ENCODE measurements at regions not wholly inside any gene's neighbourhood (a gene's known extent, or its start where the extent isn't known, plus 50 kb on each side); places are given as distances from the start of the nearest gene placed in this dataset.

DNA sequence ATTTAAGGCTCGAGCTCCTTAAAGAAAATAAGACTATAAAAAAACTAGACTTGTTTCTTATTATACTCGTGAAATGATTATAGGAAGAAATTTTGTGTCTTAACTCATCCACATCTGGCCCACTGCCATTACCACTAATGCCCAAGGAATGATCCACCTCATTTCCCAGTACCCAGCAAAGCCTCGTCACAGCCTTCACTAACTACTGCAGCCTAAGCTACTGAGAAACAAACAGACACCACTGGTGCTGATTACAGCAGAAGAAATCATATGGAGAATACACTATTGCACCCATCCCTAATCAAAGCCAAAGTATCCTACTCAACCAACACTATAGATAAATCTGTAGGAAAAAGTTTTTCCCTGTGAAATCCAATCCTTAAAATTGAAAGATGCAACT lies 205.3 kb upstream of the NAV3 start:
- Histone ChIP-seq H3K9me3 (ENCODE audit: insufficient read depth, low read depth, low read length) (no peaks in the 10 kb centered on the region), H4K8ac (ENCODE audit: low read depth, low read length) (no peak overlapping the region), H4K12ac (ENCODE audit: low read depth, low read length) (no peak overlapping the region), H3K4me1 (ENCODE audit: control insufficient read depth in 1 of 2, insufficient read depth in 2 of 2, low read length in 2 of 2) (no peaks in the 10 kb centered on the region), H3K79me2 (ENCODE audit: control insufficient read depth, insufficient read depth, low read length, poor library complexity) (no peaks in the 10 kb centered on the region), H3K23ac (ENCODE audit: low read length) (no peak overlapping the region), H2BK12ac (ENCODE audit: low read length) (no peak overlapping the region), H4K91ac (ENCODE audit: low read depth, low read length) (no peak overlapping the region), H3K79me1 (ENCODE audit: low read length) (no peaks in the 10 kb centered on the region), H3K4me3 (ENCODE audit: low read depth, low read length) (no peak overlapping the region), H3K14ac (ENCODE audit: low read length) (no peak overlapping the region), H3K4me2 (ENCODE audit: low read length) (no peak overlapping the region), H3K27me3 (ENCODE audit: insufficient read depth, low read length) (no peaks in the 10 kb centered on the region), H2BK5ac (ENCODE audit: low read depth, low read length, poor library complexity) (no peak overlapping the region), H2AFZ (ENCODE audit: insufficient read depth, low read length, poor library complexity) (no peak overlapping the region), H2BK120ac (ENCODE audit: insufficient read depth, low read length, poor library complexity) (no peak overlapping the region), H3K9ac (ENCODE audit: low read length) (no peak overlapping the region), H3K4ac (ENCODE audit: low read depth, low read length) (no peak overlapping the region), H3K18ac (ENCODE audit: low read length) (no peak overlapping the region), H3K27ac (ENCODE audit: low read depth, low read length) (no peak overlapping the region), H3K36me3 (ENCODE audit: control insufficient read depth in 1 of 2, insufficient read depth in 2 of 2, low read length in 2 of 2) (no peaks in the 10 kb centered on the region), H2AK5ac (ENCODE audit: low read length) (no peak overlapping the region)
- no peak for DNase-seq
- no CpG with 5 or more reads among the region's 3 CpGs for WGBS (ENCODE audit: extremely low coverage, insufficient coverage, insufficient read length)

DNA sequence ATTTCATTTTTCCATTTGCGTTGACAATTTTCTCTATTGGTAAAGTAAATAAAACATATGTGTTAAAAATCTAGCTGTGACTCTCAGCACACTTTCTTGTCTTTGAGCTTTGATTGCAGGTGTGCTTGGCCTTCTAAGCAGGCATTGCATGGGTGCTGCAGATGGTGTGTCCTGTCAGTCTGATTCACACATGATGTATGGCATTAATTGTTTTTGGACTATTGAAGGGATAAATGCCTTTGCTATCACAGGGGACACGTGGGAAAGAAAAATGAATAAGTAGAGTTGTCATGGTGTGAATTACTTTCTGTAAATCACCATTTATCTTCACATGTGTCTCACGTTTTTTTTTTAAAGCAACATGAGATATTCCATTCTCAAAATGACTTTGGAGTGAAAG lies 211.3 kb upstream of the NAV3 start:
- Histone ChIP-seq H2BK5ac (ENCODE audit: low read depth, low read length, poor library complexity) (no peak overlapping the region), H3K27me3 (ENCODE audit: insufficient read depth, low read length) (no peaks in the 10 kb centered on the region), H4K91ac (ENCODE audit: low read depth, low read length) (no peak overlapping the region), H3K36me3 (ENCODE audit: control insufficient read depth in 1 of 2, insufficient read depth in 2 of 2, low read length in 2 of 2) (no peaks in the 10 kb centered on the region), H3K27ac (ENCODE audit: low read depth, low read length) (no peak overlapping the region), H3K23ac (ENCODE audit: low read length) (no peak overlapping the region), H2BK120ac (ENCODE audit: insufficient read depth, low read length, poor library complexity) (no peak overlapping the region), H3K79me2 (ENCODE audit: control insufficient read depth, insufficient read depth, low read length, poor library complexity) (no peaks in the 10 kb centered on the region), H3K4me2 (ENCODE audit: low read length) (no peak overlapping the region), H4K8ac (ENCODE audit: low read depth, low read length) (no peak overlapping the region), H3K79me1 (ENCODE audit: low read length) (no peaks in the 10 kb centered on the region), H3K4ac (ENCODE audit: low read depth, low read length) (no peak overlapping the region), H2BK12ac (ENCODE audit: low read length) (no peak overlapping the region), H3K9ac (ENCODE audit: low read length) (no peak overlapping the region), H2AFZ (ENCODE audit: insufficient read depth, low read length, poor library complexity) (no peak overlapping the region), H2AK5ac (ENCODE audit: low read length) (no peak overlapping the region), H4K12ac (ENCODE audit: low read depth, low read length) (no peak overlapping the region), H3K4me3 (ENCODE audit: low read depth, low read length) (no peak overlapping the region), H3K4me1 (ENCODE audit: control insufficient read depth in 1 of 2, insufficient read depth in 2 of 2, low read length in 2 of 2) (no peaks in the 10 kb centered on the region), H3K9me3 (ENCODE audit: insufficient read depth, low read depth, low read length) (no peaks in the 10 kb centered on the region), H3K14ac (ENCODE audit: low read length) (no peak overlapping the region), H3K18ac (ENCODE audit: low read length) (no peak overlapping the region)
- no peak for DNase-seq
- no CpG with 5 or more reads among the region's 3 CpGs for WGBS (ENCODE audit: extremely low coverage, insufficient coverage, insufficient read length)

GRCh38 chr12:77617818-77618217 lies 212.9 kb upstream of the NAV3 start:
- DNase-seq, result no peak
- no peak overlapping the region for H4K12ac ChIP-seq (ENCODE audit: low read depth, low read length)
- H3K4me1 ChIP-seq (ENCODE audit: control insufficient read depth in 1 of 2, insufficient read depth in 2 of 2, low read length in 2 of 2), result no peaks in the 10 kb centered on the region
- no peak overlapping the region for H2BK5ac ChIP-seq (ENCODE audit: low read depth, low read length, poor library complexity)
- WGBS (ENCODE audit: extremely low coverage, insufficient coverage, insufficient read length), result no CpG with 5 or more reads among the region's 1 CpG
- H3K27me3 ChIP-seq (ENCODE audit: insufficient read depth, low read length), result no peaks in the 10 kb centered on the region
- H2AK5ac ChIP-seq (ENCODE audit: low read length), result no peak overlapping the region
- no peak overlapping the region for H4K8ac ChIP-seq (ENCODE audit: low read depth, low read length)
- no peaks in the 10 kb centered on the region for H3K36me3 ChIP-seq (ENCODE audit: control insufficient read depth in 1 of 2, insufficient read depth in 2 of 2, low read length in 2 of 2)
- no peak overlapping the region for H2BK12ac ChIP-seq (ENCODE audit: low read length)
- no peak overlapping the region for H3K14ac ChIP-seq (ENCODE audit: low read length)
- no peak overlapping the region for H3K9ac ChIP-seq (ENCODE audit: low read length)
- H3K18ac ChIP-seq (ENCODE audit: low read length), result no peak overlapping the region
- H3K79me1 ChIP-seq (ENCODE audit: low read length), result no peaks in the 10 kb centered on the region
- no peak overlapping the region for H2BK120ac ChIP-seq (ENCODE audit: insufficient read depth, low read length, poor library complexity)
- H3K79me2 ChIP-seq (ENCODE audit: control insufficient read depth, insufficient read depth, low read length, poor library complexity), result no peaks in the 10 kb centered on the region
- H3K23ac ChIP-seq (ENCODE audit: low read length), result no peak overlapping the region
- no peak overlapping the region for H3K27ac ChIP-seq (ENCODE audit: low read depth, low read length)
- H4K91ac ChIP-seq (ENCODE audit: low read depth, low read length), result no peak overlapping the region
- H3K4me2 ChIP-seq (ENCODE audit: low read length), result no peak overlapping the region
- H3K4me3 ChIP-seq (ENCODE audit: low read depth, low read length), result no peak overlapping the region
- H3K9me3 ChIP-seq (ENCODE audit: insufficient read depth, low read depth, low read length), result no peaks in the 10 kb centered on the region
- H3K4ac ChIP-seq (ENCODE audit: low read depth, low read length), result no peak overlapping the region
- no peak overlapping the region for H2AFZ ChIP-seq (ENCODE audit: insufficient read depth, low read length, poor library complexity)

- Histone ChIP-seq H3K4ac (ENCODE audit: low read depth, low read length) (no peak overlapping the region), H3K23ac (ENCODE audit: low read length) (no peak overlapping the region), H4K8ac (ENCODE audit: low read depth, low read length) (no peak overlapping the region), H3K79me1 (ENCODE audit: low read length) (no peaks in the 10 kb centered on the region), H3K18ac (ENCODE audit: low read length) (no peak overlapping the region), H3K4me1 (ENCODE audit: control insufficient read depth in 1 of 2, insufficient read depth in 2 of 2, low read length in 2 of 2) (no peaks in the 10 kb centered on the region), H2AFZ (ENCODE audit: insufficient read depth, low read length, poor library complexity) (no peak overlapping the region), H3K14ac (ENCODE audit: low read length) (no peak overlapping the region), H4K91ac (ENCODE audit: low read depth, low read length) (no peak overlapping the region), H3K9ac (ENCODE audit: low read length) (no peak overlapping the region), H3K4me3 (ENCODE audit: low read depth, low read length) (no peak overlapping the region), H3K4me2 (ENCODE audit: low read length) (no peak overlapping the region), H2BK12ac (ENCODE audit: low read length) (no peak overlapping the region), H3K79me2 (ENCODE audit: control insufficient read depth, insufficient read depth, low read length, poor library complexity) (no peaks in the 10 kb centered on the region), H3K9me3 (ENCODE audit: insufficient read depth, low read depth, low read length) (no peaks in the 10 kb centered on the region), H3K36me3 (ENCODE audit: control insufficient read depth in 1 of 2, insufficient read depth in 2 of 2, low read length in 2 of 2) (no peaks in the 10 kb centered on the region), H4K12ac (ENCODE audit: low read depth, low read length) (no peak overlapping the region), H2AK5ac (ENCODE audit: low read length) (no peak overlapping the region), H3K27ac (ENCODE audit: low read depth, low read length) (no peak overlapping the region), H2BK120ac (ENCODE audit: insufficient read depth, low read length, poor library complexity) (no peak overlapping the region), H3K27me3 (ENCODE audit: insufficient read depth, low read length) (no peaks in the 10 kb centered on the region), H2BK5ac (ENCODE audit: low read depth, low read length, poor library complexity) (no peak overlapping the region)
- WGBS (ENCODE audit: extremely low coverage, insufficient coverage, insufficient read length), result no CpG with 5 or more reads among the region's 2 CpGs
- DNase-seq, result no peak
These were observed 215.4 kb upstream of the NAV3 start for GRCh38 chr12:77615332-77615731.
